HL-60 (cell line): ENCODE measurements at regions not wholly inside any gene's neighbourhood (a gene's known extent, or its start where the extent isn't known, plus 50 kb on each side); places are given as distances from the start of the nearest gene placed in this dataset.

Source experiments
- DNase-seq, 2 experiments: peaks; one replicate each; pipeline ENCODE4 v3.0.0-alpha.2; 2010 to 2020; ENCODE audit warnings: low read depth in 1 of 2, low spot score in 1 of 2
- H3K27ac ChIP-seq: fragments of 250-450 bp; sonication (Bioruptor Pico); replicated peaks from 2 replicates; pipeline ENCODE4 v1.5.1; 2020; ENCODE audit warnings: mild to moderate bottlenecking, moderate library complexity
- H3K27me3 ChIP-seq: fragments of 250-450 bp; sonication (Bioruptor Pico); 2 replicates; pipeline ENCODE4 v1.5.1; 2021; ENCODE audit warnings: mild to moderate bottlenecking, moderate library complexity; ENCODE audit not compliant: insufficient read depth, poor library complexity, severe bottlenecking
- H3K4me3 ChIP-seq: replicated peaks from 2 replicates; pipeline ENCODE4 v1.5.1; 2011; ENCODE audit warnings: mild to moderate bottlenecking, control low read depth, low read length; ENCODE audit not compliant: insufficient read depth
- GABPA ChIP-seq: IDR thresholded peaks from 2 replicates; pipeline ENCODE4 v1.6.1; 2012; ENCODE audit warnings: low read depth
- POLR2AphosphoS5 ChIP-seq: IDR thresholded peaks from 2 replicates; pipeline ENCODE4 v1.6.1; 2012; ENCODE audit warnings: low read depth
- SPI1 ChIP-seq: IDR thresholded peaks from 2 replicates; pipeline ENCODE4 v1.6.1; 2012; ENCODE audit warnings: low read depth, mild to moderate bottlenecking, borderline replicate concordance
- TF ChIP-seq, protein P1 (sequence below): IDR thresholded peaks from one replicate; pipeline ENCODE4 v1.5.1; 2011; ENCODE audit warnings: low read length, control low read depth, inconsistent platforms; ENCODE audit not compliant: insufficient read depth
- TF ChIP-seq, protein P2 (sequence below): IDR thresholded peaks from 2 replicates; pipeline ENCODE4 v1.6.1; 2012; ENCODE audit warnings: low read depth; ENCODE audit not compliant: insufficient replicate concordance

DNA sequence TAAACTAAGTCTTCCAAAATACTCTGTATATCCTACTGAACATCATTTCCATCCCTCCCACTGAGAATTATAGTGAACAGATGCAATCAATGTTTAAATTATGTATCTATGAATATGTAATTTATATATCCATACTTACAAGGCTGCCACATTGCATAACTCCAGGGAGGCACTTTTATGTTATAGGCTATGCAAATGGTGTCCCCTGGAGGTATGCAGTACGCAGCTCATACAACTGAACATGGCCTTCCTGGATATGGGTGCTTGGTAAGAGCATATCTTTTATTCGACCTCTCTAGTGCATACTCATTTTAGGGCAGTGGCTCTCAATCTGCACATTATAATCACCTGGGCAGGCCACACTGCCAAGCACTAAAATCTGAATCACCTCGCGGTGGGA is 127.3 kb downstream of the BANF2 start:
- DNase-seq: no peak
- no peaks in the 10 kb centered on the region for H3K27me3 ChIP-seq
- H3K27ac ChIP-seq: no peak overlapping the region
- no peak for TF ChIP-seq POLR2AphosphoS5
- no peak for TF ChIP-seq SPI1
- TF ChIP-seq, protein P1, sequence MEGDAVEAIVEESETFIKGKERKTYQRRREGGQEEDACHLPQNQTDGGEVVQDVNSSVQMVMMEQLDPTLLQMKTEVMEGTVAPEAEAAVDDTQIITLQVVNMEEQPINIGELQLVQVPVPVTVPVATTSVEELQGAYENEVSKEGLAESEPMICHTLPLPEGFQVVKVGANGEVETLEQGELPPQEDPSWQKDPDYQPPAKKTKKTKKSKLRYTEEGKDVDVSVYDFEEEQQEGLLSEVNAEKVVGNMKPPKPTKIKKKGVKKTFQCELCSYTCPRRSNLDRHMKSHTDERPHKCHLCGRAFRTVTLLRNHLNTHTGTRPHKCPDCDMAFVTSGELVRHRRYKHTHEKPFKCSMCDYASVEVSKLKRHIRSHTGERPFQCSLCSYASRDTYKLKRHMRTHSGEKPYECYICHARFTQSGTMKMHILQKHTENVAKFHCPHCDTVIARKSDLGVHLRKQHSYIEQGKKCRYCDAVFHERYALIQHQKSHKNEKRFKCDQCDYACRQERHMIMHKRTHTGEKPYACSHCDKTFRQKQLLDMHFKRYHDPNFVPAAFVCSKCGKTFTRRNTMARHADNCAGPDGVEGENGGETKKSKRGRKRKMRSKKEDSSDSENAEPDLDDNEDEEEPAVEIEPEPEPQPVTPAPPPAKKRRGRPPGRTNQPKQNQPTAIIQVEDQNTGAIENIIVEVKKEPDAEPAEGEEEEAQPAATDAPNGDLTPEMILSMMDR: no peak
- no peak for TF ChIP-seq GABPA
- TF ChIP-seq, protein P2, sequence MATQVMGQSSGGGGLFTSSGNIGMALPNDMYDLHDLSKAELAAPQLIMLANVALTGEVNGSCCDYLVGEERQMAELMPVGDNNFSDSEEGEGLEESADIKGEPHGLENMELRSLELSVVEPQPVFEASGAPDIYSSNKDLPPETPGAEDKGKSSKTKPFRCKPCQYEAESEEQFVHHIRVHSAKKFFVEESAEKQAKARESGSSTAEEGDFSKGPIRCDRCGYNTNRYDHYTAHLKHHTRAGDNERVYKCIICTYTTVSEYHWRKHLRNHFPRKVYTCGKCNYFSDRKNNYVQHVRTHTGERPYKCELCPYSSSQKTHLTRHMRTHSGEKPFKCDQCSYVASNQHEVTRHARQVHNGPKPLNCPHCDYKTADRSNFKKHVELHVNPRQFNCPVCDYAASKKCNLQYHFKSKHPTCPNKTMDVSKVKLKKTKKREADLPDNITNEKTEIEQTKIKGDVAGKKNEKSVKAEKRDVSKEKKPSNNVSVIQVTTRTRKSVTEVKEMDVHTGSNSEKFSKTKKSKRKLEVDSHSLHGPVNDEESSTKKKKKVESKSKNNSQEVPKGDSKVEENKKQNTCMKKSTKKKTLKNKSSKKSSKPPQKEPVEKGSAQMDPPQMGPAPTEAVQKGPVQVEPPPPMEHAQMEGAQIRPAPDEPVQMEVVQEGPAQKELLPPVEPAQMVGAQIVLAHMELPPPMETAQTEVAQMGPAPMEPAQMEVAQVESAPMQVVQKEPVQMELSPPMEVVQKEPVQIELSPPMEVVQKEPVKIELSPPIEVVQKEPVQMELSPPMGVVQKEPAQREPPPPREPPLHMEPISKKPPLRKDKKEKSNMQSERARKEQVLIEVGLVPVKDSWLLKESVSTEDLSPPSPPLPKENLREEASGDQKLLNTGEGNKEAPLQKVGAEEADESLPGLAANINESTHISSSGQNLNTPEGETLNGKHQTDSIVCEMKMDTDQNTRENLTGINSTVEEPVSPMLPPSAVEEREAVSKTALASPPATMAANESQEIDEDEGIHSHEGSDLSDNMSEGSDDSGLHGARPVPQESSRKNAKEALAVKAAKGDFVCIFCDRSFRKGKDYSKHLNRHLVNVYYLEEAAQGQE: no peak
- H3K4me3 ChIP-seq: no peak overlapping the region

DNA sequence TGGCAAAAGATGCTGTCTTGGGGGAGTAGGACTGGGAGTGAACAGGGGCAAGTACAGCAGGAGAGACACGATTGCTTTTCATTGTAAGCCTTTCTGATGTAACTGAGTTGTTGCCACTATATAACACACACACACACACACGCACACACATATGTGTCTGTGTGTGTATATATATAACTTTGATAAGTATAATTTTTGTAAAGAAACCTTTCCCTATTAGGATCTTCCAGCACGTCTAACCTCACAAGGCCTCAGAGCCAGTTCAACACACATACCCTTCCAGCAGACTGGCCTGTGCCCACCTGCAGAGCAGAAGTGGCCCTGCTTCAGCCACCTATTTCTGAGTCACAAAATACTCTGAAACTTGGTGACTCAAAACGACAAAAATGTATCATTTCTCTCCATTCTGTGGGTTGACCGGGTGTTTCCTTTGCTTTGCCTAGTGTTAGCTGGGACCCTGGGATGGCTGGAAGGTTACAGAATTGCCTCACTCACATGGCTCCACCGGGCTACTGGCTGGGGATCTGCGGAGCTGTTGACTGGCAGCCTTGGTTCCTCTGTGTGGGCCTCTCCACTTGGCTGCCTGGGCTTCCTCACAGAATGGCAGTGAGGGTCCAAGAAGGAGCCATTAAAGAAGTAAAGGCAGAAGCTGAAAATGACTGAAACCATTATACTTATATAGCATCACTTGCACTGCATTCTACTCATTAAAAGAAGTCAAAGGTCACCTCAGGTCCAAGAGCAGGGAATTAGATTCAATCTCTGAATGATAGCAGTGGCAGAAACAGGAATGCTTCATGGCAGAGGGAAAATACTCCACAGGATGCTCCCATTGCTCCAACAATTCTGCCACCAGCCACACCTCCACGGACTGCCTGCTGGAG is 126.4 kb downstream of the BANF2 start:
- Histone ChIP-seq H3K27ac (no peak overlapping the region), H3K27me3 (no peaks in the 10 kb centered on the region), H3K4me3 (no peak overlapping the region)
- TF ChIP-seq, protein P2: no peak
- TF ChIP-seq SPI1: no peak
- TF ChIP-seq POLR2AphosphoS5: no peak
- TF ChIP-seq GABPA: no peak
- TF ChIP-seq, protein P1: no peak
- DNase-seq: no peak

DNA sequence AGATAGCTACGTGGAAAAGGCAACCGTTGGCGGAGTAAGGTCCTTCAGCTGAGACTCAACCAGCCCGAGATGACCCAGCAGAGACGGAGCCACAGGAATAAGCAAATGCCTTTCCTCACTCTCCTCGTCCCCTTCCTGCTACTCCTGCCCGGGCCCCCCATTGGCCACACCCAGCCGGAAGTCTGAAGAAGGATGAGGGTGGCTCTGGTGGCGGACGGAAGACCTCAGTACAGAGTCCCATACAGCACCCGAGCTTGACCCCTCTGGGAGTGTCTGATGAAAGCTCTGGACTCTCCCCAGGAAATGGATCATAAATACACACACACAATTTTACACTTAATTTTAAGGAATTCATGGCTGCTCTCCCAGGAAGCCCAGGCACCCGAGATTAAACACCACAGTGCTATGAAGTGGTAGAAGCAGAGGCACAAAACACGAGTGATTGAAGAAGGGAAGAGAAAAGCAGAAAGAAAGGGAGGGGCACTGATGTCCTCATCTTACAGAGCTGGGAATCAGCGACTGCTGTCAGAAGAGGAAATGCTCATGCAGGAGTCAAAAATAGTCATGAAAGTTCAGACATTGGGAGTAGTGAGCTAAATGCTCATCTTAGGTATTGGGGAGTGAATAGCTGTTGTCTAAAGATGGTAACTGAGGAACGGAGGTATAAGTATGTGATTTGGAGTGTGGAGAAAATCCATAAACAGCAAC is 125.6 kb downstream of the BANF2 start:
- Histone ChIP-seq H3K4me3 (no peak overlapping the region), H3K27me3 (no peaks in the 10 kb centered on the region), H3K27ac (no peak overlapping the region)
- DNase-seq: no peak
- TF ChIP-seq, protein P2: no peak
- TF ChIP-seq, protein P1: no peak
- TF ChIP-seq POLR2AphosphoS5 (no peak), SPI1 (no peak), GABPA (no peak)
